ENCODE measurements at regions not wholly inside any gene's neighbourhood (a gene's known extent, or its start where the extent isn't known, plus 50 kb on each side); places are given as distances from the start of the nearest gene placed in this dataset.

GRCh38 chr5:107072967-107073366 lies 597.8 kb downstream of the EFNA5 start:
- no peak for TF ChIP-seq GATA2 (IDR thresholded peaks at IDR 0.05; ENCODE audit: low read depth, low read length)
- no peak for TF ChIP-seq GATA3 (IDR thresholded peaks at IDR 0.05; ENCODE audit: low read depth, low read length)
